ENCODE measurements at regions not wholly inside any gene's neighbourhood (a gene's known extent, or its start where the extent isn't known, plus 50 kb on each side); places are given as distances from the start of the nearest gene placed in this dataset.

DNA sequence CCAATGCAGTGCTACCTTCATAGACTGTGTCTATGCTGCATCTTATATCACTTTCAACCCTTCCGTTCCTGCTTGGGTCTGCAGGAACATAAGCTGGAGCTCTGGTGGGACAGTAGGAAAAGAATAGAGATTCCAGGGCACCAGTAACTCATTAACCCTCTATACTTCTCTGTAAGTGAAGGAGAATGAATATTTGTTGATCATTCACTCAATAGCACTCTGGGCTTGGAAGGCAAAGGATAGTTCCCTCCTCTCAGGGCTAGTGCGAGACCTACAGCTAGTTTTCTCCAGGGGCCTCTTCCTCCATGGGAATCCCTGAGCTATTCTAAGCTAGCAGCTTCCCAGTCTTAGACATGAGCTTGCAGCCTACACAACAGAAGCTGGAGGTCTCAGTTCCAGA, 84.7 kb downstream of the BMP4 start:
- TF ChIP-seq, protein P1, sequence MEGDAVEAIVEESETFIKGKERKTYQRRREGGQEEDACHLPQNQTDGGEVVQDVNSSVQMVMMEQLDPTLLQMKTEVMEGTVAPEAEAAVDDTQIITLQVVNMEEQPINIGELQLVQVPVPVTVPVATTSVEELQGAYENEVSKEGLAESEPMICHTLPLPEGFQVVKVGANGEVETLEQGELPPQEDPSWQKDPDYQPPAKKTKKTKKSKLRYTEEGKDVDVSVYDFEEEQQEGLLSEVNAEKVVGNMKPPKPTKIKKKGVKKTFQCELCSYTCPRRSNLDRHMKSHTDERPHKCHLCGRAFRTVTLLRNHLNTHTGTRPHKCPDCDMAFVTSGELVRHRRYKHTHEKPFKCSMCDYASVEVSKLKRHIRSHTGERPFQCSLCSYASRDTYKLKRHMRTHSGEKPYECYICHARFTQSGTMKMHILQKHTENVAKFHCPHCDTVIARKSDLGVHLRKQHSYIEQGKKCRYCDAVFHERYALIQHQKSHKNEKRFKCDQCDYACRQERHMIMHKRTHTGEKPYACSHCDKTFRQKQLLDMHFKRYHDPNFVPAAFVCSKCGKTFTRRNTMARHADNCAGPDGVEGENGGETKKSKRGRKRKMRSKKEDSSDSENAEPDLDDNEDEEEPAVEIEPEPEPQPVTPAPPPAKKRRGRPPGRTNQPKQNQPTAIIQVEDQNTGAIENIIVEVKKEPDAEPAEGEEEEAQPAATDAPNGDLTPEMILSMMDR (IDR thresholded peaks at IDR 0.05) = no peak
- no peak for TF ChIP-seq POLR2A (IDR thresholded peaks at IDR 0.05)

All from testis (tissue), 2 donors.